ENCODE measurements at regions not wholly inside any gene's neighbourhood (a gene's known extent, or its start where the extent isn't known, plus 50 kb on each side); places are given as distances from the start of the nearest gene placed in this dataset.

DNA sequence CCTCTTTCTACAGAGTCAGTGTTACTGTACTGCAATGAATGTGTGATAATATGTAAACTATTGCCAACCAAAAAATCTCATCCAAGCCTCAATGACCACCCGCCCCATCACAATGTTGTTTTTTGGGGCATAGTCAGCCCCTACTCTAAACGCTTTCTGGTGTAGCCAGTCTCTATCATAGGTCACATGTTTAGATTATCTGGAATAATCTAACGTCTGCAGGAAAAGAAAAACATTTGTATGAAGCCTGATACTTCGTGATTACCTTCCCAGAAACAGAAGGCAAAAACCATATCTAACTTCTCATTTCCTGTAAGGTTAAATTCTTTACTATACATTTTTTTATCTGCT, 1331.8 kb upstream of the GBE1 start:
- Histone ChIP-seq H3K4me1 (ENCODE audit: control insufficient read depth in 5 of 5, insufficient read depth in 5 of 5, low read length in 5 of 5) (no peaks in the 10 kb centered on the region), H3K27me3 (ENCODE audit: control insufficient read depth in 5 of 5, insufficient read depth in 4 of 5, low read length in 5 of 5) (no peaks in the 10 kb centered on the region), H3K9me3 (ENCODE audit: control insufficient read depth in 5 of 5, low read length in 5 of 5) (no peaks in the 10 kb centered on the region), H3K9ac (ENCODE audit: low read length in 5 of 5) (no peak overlapping the region), H3K4me3 (ENCODE audit: low read depth in 1 of 5, low read length in 5 of 5) (no peak overlapping the region), H3K27ac (ENCODE audit: low read depth, low read length) (no peak overlapping the region), H3K36me3 (ENCODE audit: control insufficient read depth in 5 of 5, insufficient read depth in 5 of 5, low read length in 5 of 5) (no peaks in the 10 kb centered on the region)

DNA sequence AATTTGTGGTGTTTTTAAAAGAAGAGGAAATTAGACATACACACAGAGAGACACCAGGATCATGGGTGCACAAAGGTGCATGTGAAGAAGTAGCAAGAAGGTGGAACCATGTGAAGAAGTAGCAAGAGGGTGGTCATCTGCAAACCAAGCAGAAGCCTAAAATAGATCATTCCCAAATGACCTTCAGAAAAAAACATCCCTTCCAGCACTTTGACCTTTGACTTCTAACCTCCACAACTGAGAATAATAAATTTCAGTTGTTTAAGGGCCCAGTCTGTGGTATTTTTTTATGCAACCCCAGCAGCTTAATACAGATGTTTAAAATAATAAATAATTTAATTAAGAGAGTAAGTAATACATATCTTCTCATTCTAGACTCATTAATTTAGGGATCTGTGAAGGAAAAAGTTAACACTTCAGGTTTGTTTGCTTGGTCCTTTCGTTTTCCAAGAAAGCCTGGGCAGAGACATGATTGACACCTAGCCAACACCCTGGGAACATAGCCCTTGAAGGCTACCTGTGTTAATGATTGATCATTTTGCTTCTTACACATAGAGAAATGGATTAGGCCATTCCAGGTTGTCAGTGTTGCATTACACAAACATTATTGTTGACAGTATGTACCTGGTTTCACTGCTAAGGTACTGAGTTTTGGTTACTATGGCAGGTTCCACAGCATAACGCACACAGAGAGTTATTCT, 1331.2 kb upstream of the GBE1 start:
- H3K4me1 ChIP-seq (ENCODE audit: control insufficient read depth in 5 of 5, insufficient read depth in 5 of 5, low read length in 5 of 5), result no peaks in the 10 kb centered on the region
- H3K27me3 ChIP-seq (ENCODE audit: control insufficient read depth in 5 of 5, insufficient read depth in 4 of 5, low read length in 5 of 5), result no peaks in the 10 kb centered on the region
- H3K27ac ChIP-seq (ENCODE audit: low read depth, low read length), result no peak overlapping the region
- no peaks in the 10 kb centered on the region for H3K36me3 ChIP-seq (ENCODE audit: control insufficient read depth in 5 of 5, insufficient read depth in 5 of 5, low read length in 5 of 5)
- H3K4me3 ChIP-seq (ENCODE audit: low read depth in 1 of 5, low read length in 5 of 5), result no peak overlapping the region
- H3K9ac ChIP-seq (ENCODE audit: low read length in 5 of 5), result no peak overlapping the region
- H3K9me3 ChIP-seq (ENCODE audit: control insufficient read depth in 5 of 5, low read length in 5 of 5), result no peaks in the 10 kb centered on the region

DNA sequence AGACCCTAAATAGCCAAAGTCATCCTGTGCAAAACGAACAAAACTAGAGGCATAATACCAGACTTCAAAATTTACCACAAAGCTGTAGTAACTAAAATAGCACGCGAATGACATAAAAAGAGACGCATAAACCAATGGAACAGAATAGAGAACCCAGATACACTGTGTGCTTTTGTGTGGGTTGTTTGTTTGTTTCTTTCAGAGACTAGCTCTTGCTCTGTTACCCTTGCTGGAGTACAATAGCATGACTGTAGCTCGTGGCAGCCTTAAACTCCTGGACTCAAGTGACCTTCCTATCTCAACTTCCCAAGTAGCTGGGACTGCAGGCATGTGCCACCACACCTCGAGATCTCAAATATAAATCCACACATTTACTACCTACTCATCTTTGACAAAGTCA, 1314.6 kb upstream of the GBE1 start:
- no peak overlapping the region for H3K9ac ChIP-seq (ENCODE audit: low read length in 5 of 5)
- no peaks in the 10 kb centered on the region for H3K36me3 ChIP-seq (ENCODE audit: control insufficient read depth in 5 of 5, insufficient read depth in 5 of 5, low read length in 5 of 5)
- H3K4me3 ChIP-seq (ENCODE audit: low read depth in 1 of 5, low read length in 5 of 5), result no peak overlapping the region
- no peaks in the 10 kb centered on the region for H3K9me3 ChIP-seq (ENCODE audit: control insufficient read depth in 5 of 5, low read length in 5 of 5)
- H3K27ac ChIP-seq (ENCODE audit: low read depth, low read length), result no peak overlapping the region
- H3K27me3 ChIP-seq (ENCODE audit: control insufficient read depth in 5 of 5, insufficient read depth in 4 of 5, low read length in 5 of 5), result no peaks in the 10 kb centered on the region
- H3K4me1 ChIP-seq (ENCODE audit: control insufficient read depth in 5 of 5, insufficient read depth in 5 of 5, low read length in 5 of 5), result no peaks in the 10 kb centered on the region

DNA sequence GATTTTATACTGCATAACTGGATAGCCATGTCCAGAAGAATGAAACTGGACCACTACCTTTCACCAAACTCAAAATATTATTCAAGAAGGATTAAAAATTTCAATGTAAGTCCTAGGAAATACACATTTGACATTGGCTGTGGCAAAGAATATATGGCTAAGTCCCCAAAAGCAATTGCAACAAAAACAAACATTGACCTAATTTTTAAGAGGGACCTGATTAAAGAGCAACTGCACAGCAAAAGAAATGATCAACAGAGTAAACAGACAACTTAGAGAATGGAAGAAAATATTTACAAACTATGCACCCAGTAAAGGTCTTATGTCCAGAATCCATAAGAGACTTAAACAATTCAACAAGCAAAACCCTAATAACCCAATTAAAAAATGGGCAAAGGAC, 1313.0 kb upstream of the GBE1 start:
- H3K9me3 ChIP-seq (ENCODE audit: control insufficient read depth in 5 of 5, low read length in 5 of 5), result peaks cover 0 to 2% (median 0%) of the 10 kb centered on the region in 5 donors
- no peak overlapping the region for H3K27ac ChIP-seq (ENCODE audit: low read depth, low read length)
- H3K36me3 ChIP-seq (ENCODE audit: control insufficient read depth in 5 of 5, insufficient read depth in 5 of 5, low read length in 5 of 5), result no peaks in the 10 kb centered on the region
- no peaks in the 10 kb centered on the region for H3K4me1 ChIP-seq (ENCODE audit: control insufficient read depth in 5 of 5, insufficient read depth in 5 of 5, low read length in 5 of 5)
- H3K9ac ChIP-seq (ENCODE audit: low read length in 5 of 5), result no peak overlapping the region
- H3K27me3 ChIP-seq (ENCODE audit: control insufficient read depth in 5 of 5, insufficient read depth in 4 of 5, low read length in 5 of 5), result no peaks in the 10 kb centered on the region
- no peak overlapping the region for H3K4me3 ChIP-seq (ENCODE audit: low read depth in 1 of 5, low read length in 5 of 5)

DNA sequence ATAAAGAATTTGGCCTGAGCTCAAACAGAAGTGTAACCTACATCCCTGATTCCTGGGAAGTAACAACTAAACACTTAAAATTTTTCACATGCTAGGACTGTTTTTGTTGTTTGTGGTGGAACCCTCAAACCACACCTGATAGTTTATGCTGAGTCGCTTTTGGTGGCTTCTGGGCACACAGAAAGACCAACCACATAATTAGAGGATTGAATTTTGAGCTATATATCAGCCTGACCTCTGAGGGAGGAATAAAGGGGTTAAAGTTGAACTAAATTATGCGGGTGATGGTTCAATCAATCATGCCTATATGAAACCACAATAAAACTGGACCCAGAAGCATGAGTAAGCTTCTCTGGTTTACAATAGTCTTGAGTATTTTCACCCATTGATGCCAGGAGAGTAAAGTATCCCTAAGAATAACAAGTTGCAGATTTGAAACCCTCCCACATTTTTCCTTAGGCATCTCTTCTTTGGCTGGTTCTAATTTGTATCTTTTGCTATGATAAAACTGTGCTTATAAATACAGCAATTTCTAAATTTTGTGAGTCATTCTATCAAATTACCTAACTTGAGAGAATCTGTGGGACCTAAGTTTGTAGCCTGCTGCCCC, 1304.5 kb upstream of the GBE1 start:
- Histone ChIP-seq H3K4me1 (ENCODE audit: control insufficient read depth in 5 of 5, insufficient read depth in 5 of 5, low read length in 5 of 5) (no peaks in the 10 kb centered on the region), H3K27ac (ENCODE audit: low read depth, low read length) (no peak overlapping the region), H3K4me3 (ENCODE audit: low read depth in 1 of 5, low read length in 5 of 5) (no peak overlapping the region), H3K9ac (ENCODE audit: low read length in 5 of 5) (no peak overlapping the region), H3K9me3 (ENCODE audit: control insufficient read depth in 5 of 5, low read length in 5 of 5) (peaks cover 3 to 16% (median 12%) of the 10 kb centered on the region in 5 donors), H3K36me3 (ENCODE audit: control insufficient read depth in 5 of 5, insufficient read depth in 5 of 5, low read length in 5 of 5) (no peaks in the 10 kb centered on the region), H3K27me3 (ENCODE audit: control insufficient read depth in 5 of 5, insufficient read depth in 4 of 5, low read length in 5 of 5) (no peaks in the 10 kb centered on the region)

DNA sequence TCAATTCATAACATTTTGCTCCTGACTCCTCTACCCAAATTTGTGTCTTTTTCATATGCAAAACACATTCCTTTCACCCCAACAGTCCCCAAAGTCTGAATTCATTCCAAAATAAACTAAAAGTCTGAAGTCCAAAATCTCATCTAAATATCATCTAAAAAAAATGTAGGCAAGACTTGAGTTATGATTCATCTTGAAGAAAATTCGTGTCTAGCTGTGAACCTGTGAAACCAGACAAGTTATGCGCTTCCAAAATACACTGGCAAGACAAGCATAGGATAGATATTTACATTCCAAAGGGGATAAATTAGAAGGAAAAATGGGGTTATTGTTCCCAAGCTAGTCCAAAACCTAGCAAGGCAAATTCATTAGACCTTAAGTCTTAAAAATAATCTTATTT, 1302.0 kb upstream of the GBE1 start:
- H3K27ac ChIP-seq (ENCODE audit: low read depth, low read length), result no peak overlapping the region
- H3K36me3 ChIP-seq (ENCODE audit: control insufficient read depth in 5 of 5, insufficient read depth in 5 of 5, low read length in 5 of 5), result no peaks in the 10 kb centered on the region
- peaks cover 7 to 21% (median 16%) of the 10 kb centered on the region in 5 donors for H3K9me3 ChIP-seq (ENCODE audit: control insufficient read depth in 5 of 5, low read length in 5 of 5)
- no peak overlapping the region for H3K4me3 ChIP-seq (ENCODE audit: low read depth in 1 of 5, low read length in 5 of 5)
- no peaks in the 10 kb centered on the region for H3K4me1 ChIP-seq (ENCODE audit: control insufficient read depth in 5 of 5, insufficient read depth in 5 of 5, low read length in 5 of 5)
- no peak overlapping the region for H3K9ac ChIP-seq (ENCODE audit: low read length in 5 of 5)
- no peaks in the 10 kb centered on the region for H3K27me3 ChIP-seq (ENCODE audit: control insufficient read depth in 5 of 5, insufficient read depth in 4 of 5, low read length in 5 of 5)

DNA sequence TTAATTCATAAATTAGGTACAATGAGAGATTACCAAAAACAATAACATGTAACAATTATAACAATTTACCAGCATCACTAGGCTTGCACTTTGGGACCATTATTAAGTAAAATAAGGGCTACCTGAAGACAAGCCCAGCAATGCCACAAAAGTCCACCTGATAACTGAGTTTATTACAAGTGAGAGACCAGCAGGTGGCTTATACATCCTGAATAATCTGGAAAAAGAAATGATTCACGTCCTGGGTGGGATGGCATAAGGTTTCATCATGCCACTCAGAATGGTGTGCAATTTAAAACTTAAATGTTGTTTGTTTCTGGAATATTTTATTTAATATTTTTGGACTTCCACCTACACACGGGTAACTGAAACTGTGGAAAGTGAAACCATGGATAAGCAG, 1287.1 kb upstream of the GBE1 start:
- Histone ChIP-seq H3K9ac (ENCODE audit: low read length in 5 of 5) (no peak overlapping the region), H3K27me3 (ENCODE audit: control insufficient read depth in 5 of 5, insufficient read depth in 4 of 5, low read length in 5 of 5) (no peaks in the 10 kb centered on the region), H3K36me3 (ENCODE audit: control insufficient read depth in 5 of 5, insufficient read depth in 5 of 5, low read length in 5 of 5) (no peaks in the 10 kb centered on the region), H3K27ac (ENCODE audit: low read depth, low read length) (no peak overlapping the region), H3K4me3 (ENCODE audit: low read depth in 1 of 5, low read length in 5 of 5) (no peak overlapping the region), H3K9me3 (ENCODE audit: control insufficient read depth in 5 of 5, low read length in 5 of 5) (no peaks in the 10 kb centered on the region), H3K4me1 (ENCODE audit: control insufficient read depth in 5 of 5, insufficient read depth in 5 of 5, low read length in 5 of 5) (no peaks in the 10 kb centered on the region)

DNA sequence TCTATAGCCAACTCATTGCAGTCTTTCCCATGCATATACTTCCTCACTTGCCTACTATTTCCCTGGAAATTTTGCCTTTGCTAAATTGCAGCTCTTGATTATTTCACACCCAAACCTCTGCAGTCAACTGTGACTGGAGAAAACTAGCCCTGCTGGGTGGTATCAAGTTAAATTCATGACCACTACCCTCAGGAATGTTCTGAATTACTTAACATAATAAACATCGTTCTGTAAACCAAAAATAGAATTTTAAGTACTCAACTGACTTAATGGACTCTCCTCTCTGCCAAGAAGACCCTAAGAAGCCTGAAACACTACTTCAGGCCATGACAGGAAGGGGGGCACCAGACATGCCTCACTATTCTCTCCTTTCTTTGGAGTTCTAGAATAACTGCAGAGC, 1278.0 kb upstream of the GBE1 start:
- H3K4me3 ChIP-seq (ENCODE audit: low read depth in 1 of 5, low read length in 5 of 5), result no peak overlapping the region
- H3K27ac ChIP-seq (ENCODE audit: low read depth, low read length), result no peak overlapping the region
- peaks cover 0 to 5% (median 0%) of the 10 kb centered on the region in 5 donors for H3K9me3 ChIP-seq (ENCODE audit: control insufficient read depth in 5 of 5, low read length in 5 of 5)
- no peaks in the 10 kb centered on the region for H3K27me3 ChIP-seq (ENCODE audit: control insufficient read depth in 5 of 5, insufficient read depth in 4 of 5, low read length in 5 of 5)
- H3K9ac ChIP-seq (ENCODE audit: low read length in 5 of 5), result no peak overlapping the region
- no peaks in the 10 kb centered on the region for H3K36me3 ChIP-seq (ENCODE audit: control insufficient read depth in 5 of 5, insufficient read depth in 5 of 5, low read length in 5 of 5)
- H3K4me1 ChIP-seq (ENCODE audit: control insufficient read depth in 5 of 5, insufficient read depth in 5 of 5, low read length in 5 of 5), result no peaks in the 10 kb centered on the region

DNA sequence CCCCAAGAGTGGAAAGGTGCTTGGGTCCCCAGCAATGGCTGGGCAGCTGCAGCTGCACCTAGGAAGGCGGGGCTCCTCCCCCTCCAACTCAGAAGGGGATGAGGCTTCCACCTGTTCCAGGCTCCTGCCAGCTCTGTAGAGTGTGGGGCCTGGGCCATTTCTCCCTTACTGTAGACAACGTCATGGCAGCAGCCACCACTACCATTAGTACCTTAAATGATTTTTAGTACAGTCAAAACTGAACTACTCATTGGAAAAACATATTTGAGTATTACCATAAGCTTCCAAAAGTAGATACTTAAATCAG, 1274.2 kb upstream of the GBE1 start:
- Histone ChIP-seq H3K27me3 (ENCODE audit: control insufficient read depth in 5 of 5, insufficient read depth in 4 of 5, low read length in 5 of 5) (no peaks in the 10 kb centered on the region), H3K4me1 (ENCODE audit: control insufficient read depth in 5 of 5, insufficient read depth in 5 of 5, low read length in 5 of 5) (no peaks in the 10 kb centered on the region), H3K4me3 (ENCODE audit: low read depth in 1 of 5, low read length in 5 of 5) (no peak overlapping the region), H3K9me3 (ENCODE audit: control insufficient read depth in 5 of 5, low read length in 5 of 5) (peaks cover 0 to 5% (median 0%) of the 10 kb centered on the region in 5 donors), H3K36me3 (ENCODE audit: control insufficient read depth in 5 of 5, insufficient read depth in 5 of 5, low read length in 5 of 5) (no peaks in the 10 kb centered on the region), H3K9ac (ENCODE audit: low read length in 5 of 5) (no peak overlapping the region), H3K27ac (ENCODE audit: low read depth, low read length) (no peak overlapping the region)

DNA sequence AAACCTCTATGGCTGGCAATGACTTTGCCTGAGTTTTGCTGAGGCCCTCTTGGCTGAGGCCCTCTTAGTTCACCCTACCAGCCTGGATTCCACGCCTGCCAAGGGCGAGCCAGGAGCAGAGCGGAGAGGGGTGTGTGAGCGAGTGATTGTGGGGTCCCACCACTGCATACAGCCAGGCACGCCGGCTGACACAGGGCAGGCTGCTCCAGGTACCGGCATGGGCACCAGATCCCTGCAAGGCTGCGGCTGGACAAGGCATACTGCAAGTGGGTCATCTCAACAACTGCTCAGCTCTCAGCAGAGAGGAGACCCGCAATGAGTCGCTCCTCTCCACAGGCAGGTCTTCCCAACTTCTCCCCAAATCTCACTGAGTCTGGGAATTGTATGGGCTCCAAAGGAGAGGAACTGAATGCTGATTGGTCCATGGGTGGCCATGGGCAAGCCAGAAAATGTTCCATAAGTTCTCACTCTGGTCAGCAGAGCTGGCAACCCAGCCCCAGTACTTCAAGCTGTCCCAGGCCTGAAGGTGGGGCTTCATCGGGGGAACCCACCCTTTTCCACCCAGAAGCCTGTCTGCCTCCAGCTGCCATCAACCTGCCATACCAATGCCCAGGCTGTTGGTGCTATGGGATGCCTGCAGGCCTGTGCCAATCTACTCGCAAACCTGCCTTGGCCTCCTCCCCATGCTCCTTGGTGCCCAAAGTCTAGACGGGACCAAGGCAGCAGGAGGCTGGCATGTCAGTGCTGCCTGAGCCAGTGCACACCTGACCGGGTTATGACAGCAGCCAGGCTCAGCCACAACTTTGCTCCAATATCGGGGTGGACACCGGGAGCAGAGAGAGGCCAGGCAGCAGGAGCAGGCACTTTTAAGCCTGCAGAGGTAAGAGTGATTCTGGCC, 1273.6 kb upstream of the GBE1 start:
- Histone ChIP-seq H3K9ac (ENCODE audit: low read length in 5 of 5) (no peak overlapping the region), H3K4me1 (ENCODE audit: control insufficient read depth in 5 of 5, insufficient read depth in 5 of 5, low read length in 5 of 5) (no peaks in the 10 kb centered on the region), H3K27ac (ENCODE audit: low read depth, low read length) (no peak overlapping the region), H3K4me3 (ENCODE audit: low read depth in 1 of 5, low read length in 5 of 5) (no peak overlapping the region), H3K9me3 (ENCODE audit: control insufficient read depth in 5 of 5, low read length in 5 of 5) (peaks cover 0 to 5% (median 0%) of the 10 kb centered on the region in 5 donors), H3K27me3 (ENCODE audit: control insufficient read depth in 5 of 5, insufficient read depth in 4 of 5, low read length in 5 of 5) (no peaks in the 10 kb centered on the region), H3K36me3 (ENCODE audit: control insufficient read depth in 5 of 5, insufficient read depth in 5 of 5, low read length in 5 of 5) (no peaks in the 10 kb centered on the region)

Measured in subcutaneous abdominal adipose tissue (tissue), 5 donors.